ENCODE measurements at regions not wholly inside any gene's neighbourhood (a gene's known extent, or its start where the extent isn't known, plus 50 kb on each side); places are given as distances from the start of the nearest gene placed in this dataset.

DNA sequence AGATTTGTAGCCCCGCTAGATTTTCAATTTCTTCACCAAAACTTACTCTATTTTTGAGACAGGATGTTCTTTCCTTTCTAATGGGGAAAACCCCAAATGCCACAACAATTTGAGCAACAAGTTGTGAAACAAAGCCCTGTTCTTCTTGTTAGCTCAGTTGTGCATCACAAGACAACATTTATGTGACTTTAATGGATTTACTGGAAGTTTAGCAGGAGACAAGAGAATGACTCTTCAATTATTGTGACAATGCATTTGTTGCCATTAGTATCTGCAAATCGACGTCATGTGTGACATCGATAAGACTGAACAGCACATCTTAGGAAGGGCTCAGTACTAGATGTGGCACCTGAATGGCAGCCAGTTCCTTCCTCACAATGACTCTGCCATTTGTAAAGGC, 1028.9 kb upstream of the TMEM132C start:
- POLR2A ChIA-PET (ENCODE audit: partially characterized antibody): no interaction called here
- H2BK5ac ChIP-seq (ENCODE audit: low read depth, low read length): no peak overlapping the region
- no peak overlapping the region for H3K18ac ChIP-seq (ENCODE audit: extremely low read depth, low read length)
- no peak overlapping the region for H2BK15ac ChIP-seq (ENCODE audit: low read length)
- no peak overlapping the region for H4K91ac ChIP-seq (replicated peaks; ENCODE audit: insufficient read length, low read length)
- H3K4me2 ChIP-seq (ENCODE audit: insufficient read depth in 1 of 2, low read depth in 2 of 2, low read length in 2 of 2): no peak overlapping the region
- no peak overlapping the region for H3K9ac ChIP-seq (replicated peaks in 1 of 4; ENCODE audit: extremely low read depth in 1 of 4, low read depth in 3 of 4, low read length in 3 of 4)
- H3K36me3 ChIP-seq (ENCODE audit: control insufficient read depth in 2 of 4, insufficient read depth in 4 of 4, low read length in 3 of 4): no peaks in the 10 kb centered on the region
- no peak overlapping the region for H2AFZ ChIP-seq (ENCODE audit: low read length)
- H2BK120ac ChIP-seq (replicated peaks; ENCODE audit: low read depth, low read length): no peak overlapping the region
- H3K9me3 ChIP-seq (ENCODE audit: insufficient read depth in 2 of 2, low read depth in 1 of 2, low read length in 1 of 2): no peaks in the 10 kb centered on the region
- 99% methylated on average over 4 of the region's 4 CpGs; no CpG with 5 or more reads in 1 of the 2 experiments for WGBS, 2 experiments (ENCODE audit: extremely low coverage in 1 of 2, insufficient coverage in 1 of 2, insufficient read length in 1 of 2, insufficient replicate concordance in 2 of 2, low coverage in 1 of 2, low lambda C conversion rate in 2 of 2, missing lambda C conversion rate in 1 of 2)
- no peak overlapping the region for H2AK5ac ChIP-seq (ENCODE audit: low read depth, low read length)
- no peaks in the 10 kb centered on the region for H3K79me1 ChIP-seq (ENCODE audit: low read depth, low read length)
- CTCF ChIA-PET (ENCODE audit: partially characterized antibody): no interaction called here
- H3K27me3 ChIP-seq (replicated peaks in 1 of 4; ENCODE audit: control insufficient read depth in 3 of 4, extremely low read depth in 1 of 4, insufficient read depth in 3 of 4, low read length in 3 of 4): no peaks in the 10 kb centered on the region
- H3K4ac ChIP-seq (replicated peaks; ENCODE audit: insufficient read length, low read depth, low read length): no peak overlapping the region
- H3K14ac ChIP-seq (ENCODE audit: insufficient read length): no peak overlapping the region
- no peak overlapping the region for H3K27ac ChIP-seq (ENCODE audit: low read depth, low read length)
- H3K23me2 ChIP-seq (ENCODE audit: low read depth, low read length): peaks cover 7% of the 10 kb centered on the region
- no peak for DNase-seq (ENCODE audit: low read depth in 1 of 2, low spot score in 2 of 2)
- H3K56ac ChIP-seq (replicated peaks; ENCODE audit: insufficient read length, low read depth, low read length): no peak overlapping the region
- no peak overlapping the region for H4K5ac ChIP-seq (ENCODE audit: insufficient read length, low read depth, low read length)
- H4K8ac ChIP-seq (ENCODE audit: extremely low read depth, insufficient read depth, low read length): no peak overlapping the region
- no peak for FAIRE-seq
- no peaks in the 10 kb centered on the region for H3K79me2 ChIP-seq (ENCODE audit: control insufficient read depth in 1 of 2, insufficient read depth in 2 of 2, low read length in 2 of 2)
- H2BK12ac ChIP-seq (ENCODE audit: low read depth, low read length): no peak overlapping the region
- H2BK20ac ChIP-seq (ENCODE audit: low read length): no peak overlapping the region
- H3K4me1 ChIP-seq (replicated peaks in 1 of 4; ENCODE audit: control insufficient read depth in 3 of 4, insufficient read depth in 4 of 4, low read length in 3 of 4): peaks cover 0 to 3% (median 1%) of the 10 kb centered on the region in 4 experiments; a peak in 4 of 7 replicates
- H3K4me3 ChIP-seq (ENCODE audit: extremely low read depth in 1 of 4, insufficient read depth in 2 of 4, low read depth in 3 of 4, low read length in 4 of 4): no peak overlapping the region
- H3K23ac ChIP-seq (ENCODE audit: insufficient read length): no peak overlapping the region
- H4K20me1 ChIP-seq (replicated peaks in 1 of 2; ENCODE audit: control insufficient read depth in 1 of 2, insufficient read depth in 2 of 2, low read length in 2 of 2): peaks cover 0 to 3% of the 10 kb centered on the region in 2 experiments
- no peak for TF ChIP-seq SUZ12 (IDR thresholded peaks at IDR 0.05; ENCODE audit: low read length)
- TF ChIP-seq, protein P1, sequence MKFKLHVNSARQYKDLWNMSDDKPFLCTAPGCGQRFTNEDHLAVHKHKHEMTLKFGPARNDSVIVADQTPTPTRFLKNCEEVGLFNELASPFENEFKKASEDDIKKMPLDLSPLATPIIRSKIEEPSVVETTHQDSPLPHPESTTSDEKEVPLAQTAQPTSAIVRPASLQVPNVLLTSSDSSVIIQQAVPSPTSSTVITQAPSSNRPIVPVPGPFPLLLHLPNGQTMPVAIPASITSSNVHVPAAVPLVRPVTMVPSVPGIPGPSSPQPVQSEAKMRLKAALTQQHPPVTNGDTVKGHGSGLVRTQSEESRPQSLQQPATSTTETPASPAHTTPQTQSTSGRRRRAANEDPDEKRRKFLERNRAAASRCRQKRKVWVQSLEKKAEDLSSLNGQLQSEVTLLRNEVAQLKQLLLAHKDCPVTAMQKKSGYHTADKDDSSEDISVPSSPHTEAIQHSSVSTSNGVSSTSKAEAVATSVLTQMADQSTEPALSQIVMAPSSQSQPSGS (IDR thresholded peaks at IDR 0.05; ENCODE audit: low read length): no peak
- no peak for TF ChIP-seq ASH2L (IDR thresholded peaks at IDR 0.05; ENCODE audit: low read length)
- no peak for TF ChIP-seq SIRT6 (IDR thresholded peaks at IDR 0.05; ENCODE audit: low read length)
- no peak for TF ChIP-seq TEAD4 (IDR thresholded peaks at IDR 0.05; ENCODE audit: low read depth, low read length)
- TF ChIP-seq HDAC2 (IDR thresholded peaks at IDR 0.05; ENCODE audit: borderline replicate concordance in 1 of 2, low read depth in 2 of 2, low read length in 2 of 2): no peak
- TF ChIP-seq RAD21 (IDR thresholded peaks at IDR 0.05 in 1 of 2, conservative IDR thresholded peaks at IDR 0.05 in 1 of 2; ENCODE audit: low read depth in 2 of 2, low read length in 2 of 2): no peak
- TF ChIP-seq EGR1 (IDR thresholded peaks at IDR 0.05; ENCODE audit: borderline replicate concordance, low read depth, low read length): no peak
- no peak for TF ChIP-seq FOSL1 (IDR thresholded peaks at IDR 0.05; ENCODE audit: insufficient read depth, low read depth, low read length)
- no peak for TF ChIP-seq PHF8 (conservative IDR thresholded peaks at IDR 0.05; ENCODE audit: low read depth, low read length)
- TF ChIP-seq RNF2 (IDR thresholded peaks at IDR 0.05; ENCODE audit: borderline replicate concordance, low read depth, low read length, missing control alignments, poor library complexity, severe bottlenecking): no peak
- TF ChIP-seq SIN3A (conservative IDR thresholded peaks at IDR 0.05 in 1 of 2, IDR thresholded peaks at IDR 0.05 in 1 of 2; ENCODE audit: low read depth in 1 of 2, low read length in 2 of 2): no peak
